Right cardiac atrium (tissue), 5 donors: ENCODE measurements at regions not wholly inside any gene's neighbourhood (a gene's known extent, or its start where the extent isn't known, plus 50 kb on each side); places are given as distances from the start of the nearest gene placed in this dataset.

Experiments used
- ATAC-seq, 2 donors: fragments of 200-7000 bp; cut with Tn5 transposase; one replicate each; pipeline versions ENCODE4 v1.8.0 to v1.9.1; 2020; ENCODE audit warnings: moderate library complexity in 2 of 2, mild to moderate bottlenecking in 1 of 2
- DNase-seq, 3 donors: peaks; one replicate each; pipeline ENCODE4 v3.0.0-alpha.2; 2020
- H3K27ac ChIP-seq: one replicate; pipeline ENCODE4 v1.5.1; 2013; ENCODE audit warnings: mild to moderate bottlenecking, low read length, control low read depth, moderate library complexity
- H3K27me3 ChIP-seq: one replicate; pipeline ENCODE4 v1.6.1; 2013; ENCODE audit not compliant: control insufficient read depth, insufficient read depth
- H3K4me1 ChIP-seq: one replicate; pipeline ENCODE4 v1.6.1; 2013; ENCODE audit warnings: low read length; ENCODE audit not compliant: control insufficient read depth, insufficient read depth
- H3K4me3 ChIP-seq: one replicate; pipeline ENCODE4 v1.5.1; 2013; ENCODE audit warnings: low read length, control low read depth
- H3K9me3 ChIP-seq: one replicate; pipeline ENCODE4 v1.6.1; 2013; ENCODE audit warnings: low read length; ENCODE audit not compliant: control insufficient read depth
- WGBS: extraction: QIAGEN DNeasy Blood & Tissue Kit; methylation state at CpG from one replicate; pipeline ENCODE4 v1.1.7; 2013; 5-methylcytosine and 5-hydroxymethylcytosine counted together
- intact Hi-C, 4 donors: fragments of 100-400 bp; cut with DNase I; formaldehyde crosslinking; loops; one replicate each; pipeline versions ENCODE4 v1.11.0 to v1.14.0; 2022 to 2023
- donor health status: healthy with polysubstance abuse.
- donor health status: DM: no; HTN: yes; CAD: no.
- donor health status: DM: no; HTN: no; CAD: no.
- donor health status: DM: no; HTN: yes; CAD: no; lungs with severe emphysema.
- donor health status: DM: yes; HTN: yes; CAD: no.

GRCh38 chr14:27485193-27485592, 887.4 kb upstream of the NOVA1 start:
- ATAC-seq = no peak
- H3K9me3 ChIP-seq = no peaks in the 10 kb centered on the region
- H3K27ac ChIP-seq = no peak overlapping the region
- intact Hi-C loops = loop anchor here in 1 of 4 donors (10.0 kb wide), 1 partner anchor 60 kb away; no protein-coding TSS in a partner anchor
- no peaks in the 10 kb centered on the region for H3K27me3 ChIP-seq
- no peaks in the 10 kb centered on the region for H3K4me1 ChIP-seq
- no peak overlapping the region for H3K4me3 ChIP-seq
- no peak for DNase-seq

- no peak for DNase-seq
- H3K4me3 ChIP-seq = no peak overlapping the region
- no peak for ATAC-seq
- intact Hi-C loops = no loop called here
- no peak overlapping the region for H3K27ac ChIP-seq
- 70% methylated on average over 1 of the region's 1 CpG for WGBS
- no peaks in the 10 kb centered on the region for H3K27me3 ChIP-seq
- H3K9me3 ChIP-seq = no peaks in the 10 kb centered on the region
- H3K4me1 ChIP-seq = no peaks in the 10 kb centered on the region
Measured at GRCh38 chr14:27506272-27506671, 908.4 kb upstream of the NOVA1 start.

GRCh38 chr14:27528328-27528727, 930.5 kb upstream of the NOVA1 start:
- intact Hi-C loops = no loop called here
- ATAC-seq (no peak), DNase-seq (no peak)
- Histone ChIP-seq H3K27ac (no peak overlapping the region), H3K4me3 (no peak overlapping the region), H3K4me1 (no peaks in the 10 kb centered on the region), H3K9me3 (no peaks in the 10 kb centered on the region), H3K27me3 (no peaks in the 10 kb centered on the region)
- WGBS = 7% methylated on average over 1 of the region's 1 CpG

- ATAC-seq (no peak), DNase-seq (no peak)
- 73% methylated on average over 3 of the region's 3 CpGs for WGBS
- intact Hi-C loops = no loop called here
- no peak overlapping the region for H3K4me3 ChIP-seq
- no peaks in the 10 kb centered on the region for H3K9me3 ChIP-seq
- H3K27ac ChIP-seq = no peak overlapping the region
- H3K27me3 ChIP-seq = no peaks in the 10 kb centered on the region
- H3K4me1 ChIP-seq = no peaks in the 10 kb centered on the region
Measured at GRCh38 chr14:27536748-27537147, 938.9 kb upstream of the NOVA1 start.

- Histone ChIP-seq H3K4me1 (no peaks in the 10 kb centered on the region), H3K27me3 (no peaks in the 10 kb centered on the region), H3K9me3 (no peaks in the 10 kb centered on the region), H3K27ac (no peak overlapping the region), H3K4me3 (no peak overlapping the region)
- WGBS = 80% methylated on average over 2 of the region's 2 CpGs
- no peak for DNase-seq
- no peak for ATAC-seq
- intact Hi-C loops = loop anchor here in 1 of 4 donors (10.0 kb wide), 1 partner anchor 61 kb away; no protein-coding TSS in a partner anchor
Measured at GRCh38 chr14:27546111-27546510, 948.3 kb upstream of the NOVA1 start.

- DNase-seq (no peak), ATAC-seq (no peak)
- H3K9me3 ChIP-seq = no peaks in the 10 kb centered on the region
- WGBS = 37% methylated on average over 2 of the region's 2 CpGs
- no peak overlapping the region for H3K4me3 ChIP-seq
- intact Hi-C loops = no loop called here
- H3K27ac ChIP-seq = no peak overlapping the region
- no peaks in the 10 kb centered on the region for H3K27me3 ChIP-seq
- no peaks in the 10 kb centered on the region for H3K4me1 ChIP-seq
Measured at GRCh38 chr14:27553790-27554189, 956.0 kb upstream of the NOVA1 start.

GRCh38 chr14:27557445-27557844, 959.6 kb upstream of the NOVA1 start:
- H3K27me3 ChIP-seq = no peaks in the 10 kb centered on the region
- H3K27ac ChIP-seq = no peak overlapping the region
- intact Hi-C loops = no loop called here
- no peak for ATAC-seq
- no peak overlapping the region for H3K4me3 ChIP-seq
- 40% methylated on average over 2 of the region's 2 CpGs for WGBS
- DNase-seq = no peak
- H3K4me1 ChIP-seq = no peaks in the 10 kb centered on the region
- H3K9me3 ChIP-seq = no peaks in the 10 kb centered on the region

GRCh38 chr14:27559848-27560247, 962.0 kb upstream of the NOVA1 start:
- H3K4me1 ChIP-seq = no peaks in the 10 kb centered on the region
- no peak for ATAC-seq

GRCh38 chr14:27566843-27567382, 969.1 kb upstream of the NOVA1 start:
- Histone ChIP-seq H3K4me3 (no peak overlapping the region), H3K4me1 (no peaks in the 10 kb centered on the region), H3K9me3 (no peaks in the 10 kb centered on the region), H3K27me3 (no peaks in the 10 kb centered on the region), H3K27ac (no peak overlapping the region)
- ATAC-seq (no peak), DNase-seq (no peak)
- intact Hi-C loops = no loop called here
- 61% methylated on average over 1 of the region's 1 CpG for WGBS

More at GRCh38 chr14:27559848-27560247, 962.0 kb upstream of the NOVA1 start:
- intact Hi-C loops = no loop called here
- Histone ChIP-seq H3K9me3 (no peaks in the 10 kb centered on the region), H3K27me3 (no peaks in the 10 kb centered on the region), H3K27ac (no peak overlapping the region), H3K4me3 (no peak overlapping the region)
- no peak for DNase-seq

- WGBS = 89% methylated on average over 2 of the region's 2 CpGs
- intact Hi-C loops = no loop called here
- H3K9me3 ChIP-seq = no peaks in the 10 kb centered on the region
- no peaks in the 10 kb centered on the region for H3K4me1 ChIP-seq
- H3K27me3 ChIP-seq = no peaks in the 10 kb centered on the region
- DNase-seq (peak in 1 of 3 donors; percentile 15), ATAC-seq (no peak)
- no peak overlapping the region for H3K27ac ChIP-seq
- H3K4me3 ChIP-seq = no peak overlapping the region
Measured at GRCh38 chr14:27573018-27573417, 975.2 kb upstream of the NOVA1 start.

GRCh38 chr14:27587103-27587502, 989.3 kb upstream of the NOVA1 start:
- H3K4me3 ChIP-seq = no peak overlapping the region
- WGBS = 60% methylated on average over 3 of the region's 3 CpGs
- H3K27me3 ChIP-seq = no peaks in the 10 kb centered on the region
- H3K9me3 ChIP-seq = no peaks in the 10 kb centered on the region
- intact Hi-C loops = no loop called here
- no peaks in the 10 kb centered on the region for H3K4me1 ChIP-seq
- ATAC-seq (no peak), DNase-seq (no peak)
- no peak overlapping the region for H3K27ac ChIP-seq

GRCh38 chr14:27605282-27605681, 1007.4 kb upstream of the NOVA1 start:
- H3K27ac ChIP-seq = no peak overlapping the region
- no peaks in the 10 kb centered on the region for H3K9me3 ChIP-seq
- DNase-seq (no peak), ATAC-seq (no peak)
- no peak overlapping the region for H3K4me3 ChIP-seq
- whole genome bisulfite sequencing = 28% methylated on average over 3 of the region's 3 CpGs
- intact Hi-C loops = no loop called here
- no peaks in the 10 kb centered on the region for H3K27me3 ChIP-seq
- no peaks in the 10 kb centered on the region for H3K4me1 ChIP-seq
